HG03520 (cell line): ENCODE measurements at regions not wholly inside any gene's neighbourhood (a gene's known extent, or its start where the extent isn't known, plus 50 kb on each side); places are given as distances from the start of the nearest gene placed in this dataset.

Experiments used
- ATAC-seq: cut with Tn5 transposase; IDR thresholded peaks from one replicate; pipeline ENCODE4 v1.9.1; 2021; ENCODE audit warnings: mild to moderate bottlenecking, moderate library complexity; ENCODE audit not compliant: unreplicated experiment

DNA sequence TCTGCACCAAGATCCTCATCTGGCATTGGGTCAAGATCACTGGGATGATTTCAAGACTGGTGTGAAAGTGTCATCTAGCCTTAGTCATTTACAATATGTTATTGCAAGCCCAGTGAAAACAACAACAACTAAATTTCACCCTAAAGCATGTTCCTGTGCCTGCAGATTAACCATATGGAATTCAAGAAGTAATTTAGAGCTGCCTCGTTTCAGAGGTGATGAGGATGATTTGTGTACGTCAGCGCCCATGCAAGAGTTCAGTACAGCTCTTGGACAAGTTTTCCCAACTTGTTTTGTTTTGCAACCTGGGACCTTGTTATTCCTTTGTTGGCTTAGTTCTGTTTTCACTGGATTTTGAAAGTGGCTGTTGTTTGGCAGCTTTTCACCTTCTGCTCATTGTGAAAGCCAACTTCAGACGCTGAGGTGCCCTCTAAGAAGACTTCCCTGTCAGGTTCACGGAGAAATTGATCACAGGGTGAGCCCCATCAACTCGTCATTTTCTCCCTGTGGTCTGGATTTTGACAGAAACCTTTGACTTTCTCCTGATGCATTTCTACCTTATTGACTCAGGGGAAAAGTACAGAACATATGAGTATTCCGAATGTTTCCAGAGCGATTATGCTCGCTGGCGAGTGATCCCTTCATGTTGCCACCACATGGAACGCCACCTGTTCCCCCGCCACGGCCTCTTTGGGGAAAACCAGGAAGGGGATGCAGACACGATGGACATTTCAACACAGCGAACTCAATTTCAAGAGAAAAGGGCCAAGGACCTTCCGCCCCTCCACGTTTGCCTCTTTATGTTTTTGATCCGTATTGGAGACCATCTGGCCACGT lies 85.6 kb downstream of the FOXL1 start:
- ATAC-seq = no peak

DNA sequence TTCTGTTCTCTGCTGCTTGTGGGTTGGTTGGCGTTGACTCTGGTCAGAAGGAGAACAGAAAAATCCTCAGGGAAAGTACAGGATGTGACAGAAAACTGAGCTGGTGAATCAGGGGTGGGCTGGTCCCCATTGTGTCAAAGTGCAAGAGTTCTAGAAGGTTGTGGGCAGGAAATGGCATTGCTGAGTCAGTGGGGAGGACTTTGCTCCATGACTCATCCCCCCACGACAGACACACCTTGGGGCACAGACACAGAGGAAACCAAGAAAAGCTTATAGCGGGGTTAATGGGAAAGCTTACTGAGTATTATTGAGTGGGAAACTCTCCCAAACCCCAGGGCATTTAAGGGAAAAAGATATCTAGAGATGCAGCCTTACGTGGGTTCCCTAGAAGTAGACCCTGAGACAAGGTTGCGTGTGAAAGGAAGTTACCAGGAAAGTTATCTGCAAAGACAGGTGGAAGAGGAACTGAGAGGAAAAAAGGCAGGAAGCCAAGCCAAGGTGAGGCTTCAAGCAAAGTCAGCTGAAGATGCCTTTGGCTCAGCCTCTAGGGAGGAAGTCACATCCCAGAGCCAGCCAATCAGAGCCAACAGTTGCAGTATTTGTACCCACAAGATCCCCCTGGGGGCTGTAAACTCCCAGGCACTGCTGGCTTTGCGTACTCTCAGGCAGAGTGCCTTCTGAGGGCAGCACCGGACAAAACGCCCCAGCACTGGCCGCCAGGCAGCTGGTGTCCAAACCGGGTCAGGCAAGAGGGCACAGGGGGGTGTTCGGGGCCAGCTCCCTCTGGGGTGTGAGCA lies 86.4 kb downstream of the FOXL1 start:
- no peak for ATAC-seq

DNA sequence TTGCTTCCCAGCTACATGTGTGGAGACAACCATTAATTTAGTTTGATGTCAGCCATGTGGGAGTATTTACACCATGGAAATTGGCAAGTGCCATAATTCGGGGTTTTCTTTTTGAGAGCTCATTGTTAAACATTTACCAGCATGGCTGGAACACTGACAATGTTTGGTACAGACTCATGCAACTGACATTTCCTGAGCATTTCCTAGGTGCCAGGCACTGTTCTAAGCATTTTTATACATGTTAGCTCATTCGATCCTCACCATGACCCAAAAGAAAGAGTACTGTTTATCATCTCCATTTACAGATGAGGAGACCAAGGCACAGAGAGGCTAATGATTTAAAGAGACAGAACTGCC lies 86.9 kb downstream of the FOXL1 start:
- ATAC-seq = no peak

DNA sequence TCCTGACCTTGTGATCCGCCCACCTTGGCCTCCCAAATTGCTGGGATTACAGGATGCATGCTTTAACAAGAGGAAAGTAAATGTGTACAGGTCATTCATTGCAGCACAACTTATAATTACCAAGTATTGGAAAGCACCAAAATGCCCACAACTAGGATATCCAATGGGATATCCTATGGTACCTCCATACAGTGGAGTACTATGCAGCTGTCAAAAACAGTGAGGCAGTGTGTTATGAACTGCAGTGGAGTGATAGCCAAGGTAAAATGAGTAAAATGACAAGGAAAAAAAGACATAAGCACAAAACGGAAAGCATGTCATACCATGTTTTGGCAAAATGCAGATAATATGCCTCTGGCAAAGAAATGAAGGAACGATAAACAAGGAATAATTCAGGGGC lies 87.6 kb downstream of the FOXL1 start:
- no peak for ATAC-seq

DNA sequence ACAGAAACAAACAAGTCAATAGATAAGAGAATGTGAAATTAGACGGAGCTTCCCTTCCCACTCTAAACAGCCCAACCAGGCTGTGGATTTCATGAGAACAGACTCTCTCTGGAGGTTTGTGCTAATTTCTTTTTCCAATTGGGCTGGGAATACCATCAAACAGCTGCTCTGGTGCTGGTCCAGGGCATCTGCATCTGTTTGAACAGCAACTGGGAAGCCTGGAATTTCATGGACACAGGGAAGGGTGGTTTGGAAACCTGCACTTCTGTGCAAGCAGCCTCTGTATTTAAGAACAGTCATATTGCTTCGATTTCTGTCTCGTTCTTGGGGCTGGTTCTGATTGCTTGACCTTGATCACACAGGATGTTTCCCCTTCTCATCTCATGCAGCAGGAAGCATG lies 88.7 kb downstream of the FOXL1 start:
- ATAC-seq = no peak

DNA sequence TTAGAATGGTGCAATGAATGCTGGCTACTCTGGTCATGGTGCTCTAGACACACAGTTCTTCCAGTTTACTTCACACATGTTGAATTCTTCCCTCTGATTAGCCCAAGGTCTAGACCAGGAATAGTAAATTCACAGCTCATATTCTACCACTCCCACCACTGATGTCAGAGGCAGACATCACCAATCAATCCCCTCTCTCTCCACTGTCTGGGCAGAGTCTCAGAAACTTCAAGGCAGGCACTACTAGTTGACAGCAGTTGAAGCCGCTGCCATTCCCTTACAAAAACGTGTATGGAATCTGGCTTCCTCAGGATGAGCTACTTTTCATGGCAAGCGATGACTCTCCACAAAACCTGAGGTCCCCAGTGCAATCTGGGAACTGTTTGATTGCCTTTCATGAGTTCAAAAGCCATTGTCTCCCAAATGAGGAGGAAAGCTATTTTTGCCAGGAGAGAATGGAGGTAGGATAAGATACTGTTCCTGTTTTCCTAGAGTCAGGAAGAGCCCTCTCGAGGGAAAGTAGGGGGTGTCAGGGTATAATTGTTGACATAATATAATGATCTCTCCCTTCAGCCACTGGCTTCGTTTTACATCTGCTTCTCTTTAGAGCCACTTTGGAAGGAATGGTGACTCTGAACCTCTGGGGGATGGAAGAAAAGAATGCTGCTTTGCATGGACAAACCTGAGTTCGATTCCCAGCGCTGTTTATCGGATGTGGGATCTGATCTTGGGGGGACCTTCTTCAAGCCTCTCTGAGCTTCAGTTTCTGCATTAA lies 90.0 kb downstream of the FOXL1 start:
- no peak for ATAC-seq

DNA sequence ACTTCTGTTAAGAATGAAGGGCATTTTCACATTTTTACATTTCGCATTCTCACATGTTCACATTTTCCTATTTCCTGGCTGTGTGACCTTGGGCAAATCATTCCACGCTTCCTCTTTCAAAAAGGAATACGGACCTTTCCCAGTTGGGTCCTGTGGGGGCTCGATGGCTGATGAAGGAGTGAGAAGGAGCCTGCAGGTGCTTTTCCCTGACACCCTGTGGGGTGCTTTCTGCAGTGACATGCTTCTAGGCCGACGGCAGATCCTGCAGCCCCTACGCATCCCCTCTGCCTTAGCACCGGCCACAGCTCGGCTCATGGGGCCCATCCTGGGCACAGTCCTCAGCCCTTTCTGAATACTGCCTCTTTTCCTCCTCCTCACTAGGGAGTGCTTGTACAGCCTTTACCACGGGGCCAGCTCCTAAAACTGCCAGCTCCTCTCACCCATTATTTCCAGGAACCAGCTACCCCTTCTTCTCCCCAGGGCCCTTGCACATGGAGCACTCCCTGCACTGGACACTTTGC lies 91.0 kb downstream of the FOXL1 start:
- ATAC-seq = no peak

DNA sequence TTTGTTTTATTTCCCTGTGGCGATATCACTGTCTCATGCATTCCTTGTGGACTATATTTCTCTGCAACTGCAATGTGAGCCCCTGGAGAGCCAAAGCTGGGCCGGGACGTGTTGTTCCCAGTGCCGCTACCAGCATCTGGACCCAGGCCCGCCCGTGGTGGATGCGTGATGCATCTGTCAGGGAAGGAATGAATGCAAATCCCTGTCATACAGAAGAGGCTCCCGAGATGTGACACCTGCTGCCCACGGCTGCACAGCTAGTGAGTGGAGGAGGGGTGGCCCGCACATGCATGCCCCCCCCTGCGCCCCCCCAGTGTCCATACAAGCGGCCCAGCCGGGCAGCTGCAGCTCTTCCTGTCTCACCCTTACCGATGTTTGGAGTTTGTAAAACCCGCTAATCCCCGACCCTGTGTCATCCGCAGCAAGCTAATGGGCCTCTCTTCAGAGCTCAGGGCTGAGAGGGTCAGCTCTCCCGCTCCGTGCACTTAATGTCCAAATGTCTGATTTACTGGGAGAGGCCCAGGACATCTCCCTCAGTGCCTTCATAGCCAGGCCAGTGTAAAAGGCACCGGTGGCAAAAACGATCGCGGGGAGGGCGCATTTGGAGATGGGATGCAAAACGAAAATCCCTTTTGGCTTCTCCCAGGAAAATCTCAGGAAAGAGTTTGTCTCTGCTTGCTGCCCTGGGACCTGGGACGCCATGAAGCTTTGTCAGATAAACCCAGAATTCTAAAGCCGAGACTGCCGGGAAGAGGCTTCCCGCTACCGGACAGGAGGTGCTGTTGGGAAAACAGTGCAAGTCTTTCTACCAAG lies 91.8 kb downstream of the FOXL1 start:
- no peak for ATAC-seq

DNA sequence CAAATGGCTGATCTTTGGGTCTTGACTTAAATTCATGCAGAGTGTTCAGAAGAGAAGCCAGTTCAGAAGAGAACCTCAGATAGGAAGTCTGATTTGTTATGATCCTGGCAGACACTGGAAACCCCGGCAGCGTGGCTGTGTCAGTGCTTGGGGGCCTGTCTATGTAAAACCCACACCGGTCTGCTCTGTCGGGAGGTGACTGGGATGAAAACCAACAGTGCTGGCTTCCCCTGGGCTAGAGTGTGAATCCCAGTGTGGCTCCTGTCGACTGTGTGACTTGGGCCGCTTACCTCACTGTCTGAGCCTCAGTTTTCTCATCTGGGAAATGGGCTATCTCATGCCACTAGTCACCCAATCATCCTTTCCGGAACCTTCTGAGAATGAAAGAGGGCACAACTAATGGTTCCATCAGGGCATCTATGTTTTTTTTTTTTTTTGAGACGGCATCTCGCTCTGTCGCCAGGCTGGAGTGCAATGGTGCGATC lies 92.4 kb downstream of the FOXL1 start:
- no peak for ATAC-seq

DNA sequence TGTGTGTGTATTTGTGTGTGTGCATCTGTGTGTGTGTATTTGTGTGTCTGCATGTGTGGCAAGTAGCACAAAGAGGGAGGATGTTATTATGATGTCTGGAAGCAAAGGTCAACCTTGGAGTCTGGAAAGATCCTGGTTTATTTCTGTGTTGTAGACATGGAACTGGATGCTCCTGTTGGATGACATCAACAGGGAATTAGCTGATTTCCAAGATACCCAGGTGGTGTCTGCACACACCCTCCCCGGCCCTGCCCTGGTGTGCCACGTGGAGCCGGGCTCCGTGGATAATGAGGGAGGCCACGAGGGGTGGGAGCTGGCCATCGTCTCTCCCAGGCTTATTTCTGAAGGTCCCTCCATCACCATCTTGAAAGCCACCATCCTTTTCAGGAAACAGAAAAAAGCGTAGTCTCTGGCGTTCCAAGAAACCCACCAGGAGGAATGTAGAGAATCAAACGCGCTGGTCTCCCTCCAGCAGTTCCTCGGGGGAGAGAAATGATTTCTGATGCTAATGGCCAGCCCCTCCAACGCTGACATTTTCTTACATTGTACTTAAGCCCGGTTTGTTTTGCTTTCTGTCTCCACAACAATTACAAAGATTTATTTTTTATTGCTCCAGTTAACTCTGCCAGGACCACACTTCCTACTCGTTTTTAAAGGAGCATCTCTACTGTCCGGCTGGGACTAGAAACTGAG lies 93.3 kb downstream of the FOXL1 start:
- no peak for ATAC-seq

DNA sequence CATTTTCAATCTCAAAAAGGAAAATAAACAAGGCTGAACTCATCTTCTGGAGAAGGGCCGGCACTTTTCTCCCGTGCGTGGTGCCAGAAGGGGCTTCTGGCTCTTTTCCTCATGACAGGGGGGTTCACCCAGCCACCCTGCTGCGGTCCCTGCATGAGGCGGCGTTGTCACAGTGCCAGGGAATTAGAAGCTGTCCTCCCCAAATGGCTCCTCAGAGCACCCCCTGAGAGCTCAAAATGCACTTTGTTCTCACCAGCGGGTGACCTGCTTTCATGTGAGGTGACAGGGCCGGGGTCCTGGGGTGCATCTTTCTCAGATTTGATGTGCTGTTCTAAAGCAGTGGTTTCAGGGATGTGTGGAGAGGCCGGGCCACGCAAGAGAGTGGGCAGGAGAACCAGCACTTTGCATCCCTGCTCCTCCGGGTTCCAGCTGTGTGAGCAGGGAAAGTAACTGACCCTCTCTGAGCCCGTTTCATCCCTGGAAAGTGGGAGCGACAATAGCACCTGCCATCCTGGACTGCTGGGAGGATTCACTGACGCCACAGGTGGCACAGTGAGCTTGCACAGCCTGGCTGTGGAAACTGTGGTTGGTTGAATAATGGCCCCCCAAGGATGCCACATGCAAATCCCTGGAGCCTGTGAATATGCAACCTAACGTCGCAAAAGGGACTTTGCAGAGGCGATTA lies 94.0 kb downstream of the FOXL1 start:
- no peak for ATAC-seq

DNA sequence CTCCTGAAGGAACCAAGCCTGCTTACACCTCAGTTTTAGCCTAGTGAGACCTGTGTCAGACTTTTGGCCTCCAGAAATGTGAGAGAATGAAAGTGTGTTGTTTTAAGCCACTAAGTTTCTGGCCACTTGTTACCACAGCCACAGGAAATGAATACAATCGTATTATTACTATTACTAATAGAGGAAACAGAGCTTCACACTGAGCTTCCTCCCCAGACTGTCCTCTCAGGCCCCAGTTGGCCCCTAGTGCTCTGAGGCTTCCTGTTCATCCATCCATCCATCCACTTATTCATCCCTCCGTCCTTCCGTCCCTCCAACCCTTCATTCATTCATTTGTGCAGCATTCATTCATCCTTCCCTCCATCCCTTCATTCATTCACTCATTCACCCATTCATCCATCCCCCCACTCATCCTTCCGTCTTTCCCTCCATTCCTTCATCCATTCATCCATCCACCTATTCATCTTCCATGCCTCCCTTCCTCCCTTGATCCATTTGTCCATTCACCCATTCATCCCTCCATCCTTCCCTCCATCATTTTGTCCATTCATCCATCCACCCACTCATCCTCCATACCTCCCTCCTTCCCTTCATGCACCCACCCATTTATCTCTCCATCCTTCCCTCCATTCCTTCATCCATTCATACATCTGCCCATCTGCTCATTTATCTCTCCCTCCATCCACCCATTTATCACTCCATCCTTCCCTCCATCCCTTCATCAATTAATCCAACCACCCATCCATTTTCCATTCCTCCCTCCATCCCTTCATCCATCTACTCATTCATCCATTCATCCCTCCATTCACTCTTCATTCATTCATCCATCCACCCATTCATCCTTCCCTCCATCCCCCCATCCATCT lies 95.0 kb downstream of the FOXL1 start:
- no peak for ATAC-seq

DNA sequence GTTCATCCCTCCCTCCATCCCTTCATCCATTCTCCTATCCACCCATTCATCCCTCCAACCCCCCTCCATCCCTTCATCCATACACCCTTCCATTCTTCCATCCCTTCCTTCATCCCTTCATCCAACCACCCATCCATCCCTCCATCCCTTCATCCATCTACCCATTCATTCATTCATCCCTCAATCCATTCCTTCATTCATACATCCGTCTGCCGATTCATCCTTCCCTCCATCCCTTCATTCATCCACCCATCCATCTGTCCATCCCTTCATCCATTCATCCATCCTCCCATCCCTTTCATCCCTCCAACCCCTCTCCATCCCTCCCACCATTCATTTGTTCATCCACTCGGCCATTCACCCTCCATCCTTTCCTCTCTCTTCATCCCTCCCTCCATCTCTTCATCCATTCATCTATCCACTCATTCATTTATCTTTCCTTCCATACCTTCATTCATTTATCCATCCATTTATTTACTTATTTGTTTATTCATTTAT lies 95.7 kb downstream of the FOXL1 start:
- ATAC-seq = no peak

DNA sequence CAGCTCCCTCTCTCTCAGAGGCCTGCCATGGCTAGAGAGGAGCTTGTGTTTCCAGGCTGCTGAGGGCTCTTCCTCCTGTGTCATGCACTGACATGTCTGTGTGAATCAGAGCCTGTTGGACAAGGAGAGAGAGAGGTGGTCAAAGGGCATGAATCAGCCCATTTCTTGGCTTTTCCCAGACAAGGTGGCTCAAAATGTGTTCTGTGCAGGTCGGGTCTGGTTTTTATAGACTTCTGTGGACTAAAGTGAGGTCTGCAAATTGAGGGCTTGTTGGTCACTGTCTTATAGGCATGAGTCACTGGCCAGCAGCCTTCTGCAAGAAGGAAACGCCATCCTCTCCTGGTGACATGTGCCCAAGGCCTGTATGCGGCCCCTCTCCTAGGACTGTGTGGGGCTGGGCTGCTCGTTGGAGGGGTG lies 97.9 kb downstream of the FOXL1 start:
- ATAC-seq = no peak

DNA sequence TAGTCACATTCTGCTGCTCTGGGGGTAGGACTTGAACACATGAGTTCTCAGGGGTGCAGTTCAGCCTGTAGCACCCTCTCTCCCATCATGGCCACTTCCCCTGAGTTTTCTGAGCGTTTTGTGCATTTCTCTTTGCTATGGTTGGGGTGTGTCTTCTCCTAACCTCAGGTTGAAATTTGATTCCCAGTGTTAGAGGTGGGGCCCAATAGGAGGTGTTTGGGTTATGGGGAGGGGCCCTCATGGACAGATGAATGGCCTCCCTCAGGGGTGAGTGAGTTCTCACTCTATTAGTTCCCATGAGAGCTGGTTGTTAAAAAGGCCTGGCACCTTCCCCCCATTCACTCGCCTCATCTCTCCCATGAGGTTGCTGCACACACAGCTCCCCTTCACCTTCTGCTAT lies 101.1 kb downstream of the FOXL1 start:
- no peak for ATAC-seq

DNA sequence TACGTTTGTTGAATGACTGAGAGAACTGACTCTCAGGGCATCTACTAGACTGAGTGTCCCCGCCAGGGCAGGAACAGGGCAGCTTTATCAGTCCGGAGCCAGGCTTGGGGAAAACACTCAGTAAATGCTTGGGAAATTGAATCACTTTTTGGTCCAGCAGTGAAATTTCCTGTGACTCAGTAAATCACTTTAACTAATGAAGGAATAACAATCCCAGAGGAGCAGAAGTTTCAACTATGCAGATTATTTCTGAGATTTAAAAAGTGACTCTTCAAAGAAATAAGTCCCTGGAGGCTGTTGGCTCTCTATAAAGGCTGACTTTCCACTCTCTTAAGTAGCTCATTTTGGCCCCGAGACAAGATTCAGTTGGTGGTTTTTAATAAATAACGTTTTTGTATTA lies 101.8 kb downstream of the FOXL1 start:
- ATAC-seq = no peak

DNA sequence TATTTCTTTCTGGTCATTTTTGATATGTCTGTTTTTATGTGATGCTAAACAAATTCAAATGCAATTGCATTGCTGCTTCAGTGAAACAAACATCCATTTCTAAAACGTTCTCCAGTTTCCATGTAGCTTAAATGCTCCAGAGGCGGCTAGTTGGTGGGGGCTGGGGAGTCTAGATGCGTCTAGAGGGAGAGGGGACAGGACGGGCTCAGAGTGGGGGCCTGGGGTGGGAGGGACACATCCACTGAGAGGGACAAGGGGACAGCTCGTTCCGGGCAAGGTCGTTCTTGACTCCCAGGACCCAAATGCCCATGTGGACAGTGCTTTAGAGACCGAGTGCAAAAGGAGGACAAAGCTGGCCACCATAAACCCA lies 102.3 kb downstream of the FOXL1 start:
- ATAC-seq = no peak
